Sigmoid colon (tissue), 4 donors: ENCODE measurements at regions not wholly inside any gene's neighbourhood (a gene's known extent, or its start where the extent isn't known, plus 50 kb on each side); places are given as distances from the start of the nearest gene placed in this dataset.

ENCODE experiments used
- EP300 ChIP-seq, 4 donors: sonication (generic); formaldehyde crosslinking; IDR thresholded peaks; one replicate each; pipeline ENCODE4 v1.6.1; 2017; ENCODE audit warnings: antibody characterized with exemption in 4 of 4
- POLR2A ChIP-seq, 2 donors: fragments of 450-650 bp; IDR thresholded peaks; one replicate each; pipeline ENCODE4 v1.6.1; 2016; ENCODE audit warnings: antibody characterized with exemption in 2 of 2, mild to moderate bottlenecking in 2 of 2, moderate library complexity in 2 of 2
- POLR2AphosphoS5 ChIP-seq, 4 donors: sonication (generic); formaldehyde crosslinking; IDR thresholded peaks; one replicate each; pipeline ENCODE4 v1.6.1; 2017; ENCODE audit warnings: antibody characterized with exemption in 4 of 4
- TF ChIP-seq, protein P1 (sequence below), 4 experiments: fragments of 450-650 bp in 3 of 4; fragments of 200-600 bp in 1 of 4; IDR thresholded peaks; one replicate each; pipeline ENCODE4 v1.5.1; 2016 to 2019; ENCODE audit warnings: antibody characterized with exemption in 4 of 4, mild to moderate bottlenecking in 3 of 4, moderate library complexity in 2 of 4

DNA sequence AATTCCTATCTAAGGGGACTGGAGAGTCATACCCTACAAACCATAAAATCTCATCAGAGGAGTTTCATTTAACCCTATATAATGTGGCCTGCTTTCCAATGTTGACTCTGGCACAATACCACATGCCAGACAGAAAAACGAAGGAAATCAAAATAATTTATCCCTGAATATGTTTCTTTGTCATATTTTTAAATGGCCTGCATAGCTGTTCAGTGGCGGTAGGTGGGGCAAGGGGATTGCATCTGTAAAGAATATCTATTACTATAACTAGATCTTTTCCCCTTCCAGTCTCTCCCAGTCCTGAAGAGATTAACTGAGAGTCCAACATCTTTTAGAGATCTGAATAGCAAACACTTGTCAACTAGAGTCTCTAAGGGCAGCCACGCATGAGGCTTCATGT lies 278.1 kb upstream of the CTNNB1 start:
- TF ChIP-seq, protein P1, sequence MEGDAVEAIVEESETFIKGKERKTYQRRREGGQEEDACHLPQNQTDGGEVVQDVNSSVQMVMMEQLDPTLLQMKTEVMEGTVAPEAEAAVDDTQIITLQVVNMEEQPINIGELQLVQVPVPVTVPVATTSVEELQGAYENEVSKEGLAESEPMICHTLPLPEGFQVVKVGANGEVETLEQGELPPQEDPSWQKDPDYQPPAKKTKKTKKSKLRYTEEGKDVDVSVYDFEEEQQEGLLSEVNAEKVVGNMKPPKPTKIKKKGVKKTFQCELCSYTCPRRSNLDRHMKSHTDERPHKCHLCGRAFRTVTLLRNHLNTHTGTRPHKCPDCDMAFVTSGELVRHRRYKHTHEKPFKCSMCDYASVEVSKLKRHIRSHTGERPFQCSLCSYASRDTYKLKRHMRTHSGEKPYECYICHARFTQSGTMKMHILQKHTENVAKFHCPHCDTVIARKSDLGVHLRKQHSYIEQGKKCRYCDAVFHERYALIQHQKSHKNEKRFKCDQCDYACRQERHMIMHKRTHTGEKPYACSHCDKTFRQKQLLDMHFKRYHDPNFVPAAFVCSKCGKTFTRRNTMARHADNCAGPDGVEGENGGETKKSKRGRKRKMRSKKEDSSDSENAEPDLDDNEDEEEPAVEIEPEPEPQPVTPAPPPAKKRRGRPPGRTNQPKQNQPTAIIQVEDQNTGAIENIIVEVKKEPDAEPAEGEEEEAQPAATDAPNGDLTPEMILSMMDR (IDR thresholded peaks at IDR 0.05), result no peak
- no peak for TF ChIP-seq POLR2A (IDR thresholded peaks at IDR 0.05)
- no peak for TF ChIP-seq EP300 (IDR thresholded peaks at IDR 0.05)
- no peak for TF ChIP-seq POLR2AphosphoS5 (IDR thresholded peaks at IDR 0.05)
